ENCODE measurements at regions not wholly inside any gene's neighbourhood (a gene's known extent, or its start where the extent isn't known, plus 50 kb on each side); places are given as distances from the start of the nearest gene placed in this dataset.

DNA sequence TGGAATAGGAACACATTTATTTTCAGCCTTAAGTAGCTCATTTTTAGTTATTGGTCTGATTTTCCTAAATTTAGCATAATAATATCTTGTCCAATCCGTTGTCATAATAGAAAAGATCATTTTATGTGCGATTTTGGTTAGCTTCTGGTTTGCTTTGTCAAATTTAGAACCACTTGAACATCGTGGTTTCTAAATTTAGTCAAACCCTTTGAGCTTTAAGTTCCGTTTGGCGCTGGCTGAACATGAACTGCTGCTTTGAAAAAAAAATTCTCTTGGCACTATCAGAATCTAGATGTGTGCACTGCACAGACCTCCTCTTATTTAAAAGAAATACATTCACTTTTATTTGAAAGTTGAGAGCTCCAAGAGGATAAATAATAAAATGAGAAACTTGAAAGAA, 370.6 kb downstream of the PTPRC start:
- CTCF ChIA-PET = interaction anchor here (0.8 to 1.7 kb wide), 5 partner anchors 9 to 234 kb away, joined by 3 to 4 read pairs (median 3); no protein-coding TSS in a partner anchor
- no TSS peak for BruUV-seq (replicated peaks)
- H3K27ac ChIP-seq (ENCODE audit: control insufficient read depth, insufficient read depth) = peak overlapping the region; percentile 8; the same call in 1 of the 2 replicates
- under 1% methylated on average over 5 of the region's 5 CpGs for WGBS (ENCODE audit: insufficient coverage, insufficient replicate concordance, low lambda C conversion rate, missing lambda C conversion rate)
- H3K4me1 ChIP-seq (ENCODE audit: control insufficient read depth, insufficient read depth, low read length) = peaks cover 11% of the 10 kb centered on the region
- H3K4me2 ChIP-seq (ENCODE audit: control insufficient read depth, insufficient read depth) = peak overlapping the region; percentile 54; the same call in 1 of the 2 replicates
- peak overlapping the region; percentile 13; the same call in 1 of the 2 replicates for H3K4me3 ChIP-seq
- H3K9ac ChIP-seq (ENCODE audit: control insufficient read depth, insufficient read depth, low read length) = no peak overlapping the region
- H2AFZ ChIP-seq (ENCODE audit: control insufficient read depth, low read depth, low read length) = peak overlapping the region; percentile 35; the same call in 1 of the 2 replicates
- H3K36me3 ChIP-seq (ENCODE audit: control insufficient read depth in 2 of 2, insufficient read depth in 2 of 2, low read length in 1 of 2) = no peaks in the 10 kb centered on the region
- POLR2A ChIA-PET = interaction anchor here (0.6 to 1.4 kb wide), 7 partner anchors 19 to 163 kb away, joined by 3 to 4 read pairs (median 3); no protein-coding TSS in a partner anchor
- H3K9me3 ChIP-seq (replicated peaks; ENCODE audit: control insufficient read depth, insufficient read depth, low read length) = no peaks in the 10 kb centered on the region; the same call in 2 of the 3 replicates
- in situ Hi-C loops (cut with MboI) = no loop called here
- H4K20me1 ChIP-seq (ENCODE audit: control insufficient read depth, insufficient read depth) = no peaks in the 10 kb centered on the region
- no peaks in the 10 kb centered on the region for H3K79me2 ChIP-seq (ENCODE audit: control insufficient read depth, insufficient read depth, low read length)
- H3K27me3 ChIP-seq (replicated peaks in 1 of 2; ENCODE audit: control insufficient read depth in 2 of 2, insufficient read depth in 2 of 2, low read length in 1 of 2) = no peaks in the 10 kb centered on the region
- intact Hi-C loops (cut with micrococcal nuclease; ENCODE audit: unreplicated experiment) = loop anchor here (5.0 kb wide), 1 partner anchor 233 kb away; no protein-coding TSS in a partner anchor
- RAD21 ChIA-PET (ENCODE audit: unreplicated experiment) = interaction anchor here (0.7 to 2.7 kb wide), 20 partner anchors 10 to 234 kb away, joined by 3 to 20 read pairs (median 4); no protein-coding TSS in a partner anchor
- SMC1A ChIA-PET (ENCODE audit: uncharacterized antibody, unreplicated experiment) = interaction anchor here (0.8 to 2.4 kb wide), 30 partner anchors 8 to 358 kb away, joined by 3 to 22 read pairs (median 4); no protein-coding TSS in a partner anchor
- ATAC-seq (peak; percentile 83), FAIRE-seq (peak; percentile 87), DNase-seq (ENCODE audit: low read depth, low spot score) (peak; percentile 48)
- TF ChIP-seq MXI1 (IDR thresholded peaks at IDR 0.05; ENCODE audit: low read depth, low read length) = peak; percentile 21; the same call in 1 of the 2 replicates
- peak; percentile 35 for TF ChIP-seq BCL3 (IDR thresholded peaks at IDR 0.05; ENCODE audit: borderline replicate concordance, insufficient read depth, low read depth, low read length, poor library complexity, severe bottlenecking)
- TF ChIP-seq ZNF687 (IDR thresholded peaks at IDR 0.05) = peak; percentile 50
- peak; percentile 61 for TF ChIP-seq JUNB (IDR thresholded peaks at IDR 0.05)
- no peak for TF ChIP-seq SIX5 (IDR thresholded peaks at IDR 0.05; ENCODE audit: low read depth, low read length, severe bottlenecking)
- no peak for TF ChIP-seq GABPA (IDR thresholded peaks at IDR 0.05; ENCODE audit: low read depth)
- TF ChIP-seq MTA2 (IDR thresholded peaks at IDR 0.05; ENCODE audit: low read depth) = peak; percentile 53; the same call in 1 of the 2 replicates
- TF ChIP-seq HCFC1 (IDR thresholded peaks at IDR 0.05; ENCODE audit: low read length) = no peak
- no peak for TF ChIP-seq GATAD2B (conservative IDR thresholded peaks at IDR 0.05; ENCODE audit: low read depth)
- TF ChIP-seq, protein P1, sequence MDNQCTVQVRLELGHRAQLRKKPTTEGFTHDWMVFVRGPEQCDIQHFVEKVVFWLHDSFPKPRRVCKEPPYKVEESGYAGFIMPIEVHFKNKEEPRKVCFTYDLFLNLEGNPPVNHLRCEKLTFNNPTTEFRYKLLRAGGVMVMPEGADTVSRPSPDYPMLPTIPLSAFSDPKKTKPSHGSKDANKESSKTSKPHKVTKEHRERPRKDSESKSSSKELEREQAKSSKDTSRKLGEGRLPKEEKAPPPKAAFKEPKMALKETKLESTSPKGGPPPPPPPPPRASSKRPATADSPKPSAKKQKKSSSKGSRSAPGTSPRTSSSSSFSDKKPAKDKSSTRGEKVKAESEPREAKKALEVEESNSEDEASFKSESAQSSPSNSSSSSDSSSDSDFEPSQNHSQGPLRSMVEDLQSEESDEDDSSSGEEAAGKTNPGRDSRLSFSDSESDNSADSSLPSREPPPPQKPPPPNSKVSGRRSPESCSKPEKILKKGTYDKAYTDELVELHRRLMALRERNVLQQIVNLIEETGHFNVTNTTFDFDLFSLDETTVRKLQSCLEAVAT (IDR thresholded peaks at IDR 0.05) = 0 out of 2 replicates have a peak, but pooled peaks have one; percentile 22
- TF ChIP-seq FOXM1 (IDR thresholded peaks at IDR 0.05; ENCODE audit: low read depth, low read length) = peak; percentile 44; the same call in 1 of the 2 replicates
- peak; percentile 80 for TF ChIP-seq NFIC (IDR thresholded peaks at IDR 0.05; ENCODE audit: low read depth, low read length)
- TF ChIP-seq ZNF217 (IDR thresholded peaks at IDR 0.05) = peak; percentile 62; the same call in 1 of the 2 replicates
- TF ChIP-seq NR2C1 (IDR thresholded peaks at IDR 0.05) = no peak
- peak; percentile 26; the same call in 1 of the 2 replicates for TF ChIP-seq RAD21 (IDR thresholded peaks at IDR 0.05; ENCODE audit: insufficient read depth, low read depth, low read length)
- TF ChIP-seq JUND (IDR thresholded peaks at IDR 0.05; ENCODE audit: low read depth, low read length) = no peak
- TF ChIP-seq BCL11A (IDR thresholded peaks at IDR 0.05; ENCODE audit: low read depth, low read length) = peak; percentile 60; the same call in 1 of the 2 replicates
- TF ChIP-seq ZNF622 (IDR thresholded peaks at IDR 0.05) = no peak
